SKM-1 treated with dmso at 0.1 percent for 144 hours (cell line): ENCODE measurements at regions not wholly inside any gene's neighbourhood (a gene's known extent, or its start where the extent isn't known, plus 50 kb on each side); places are given as distances from the start of the nearest gene placed in this dataset.
"Not testable (repeated sequence)": the region's sequence is repeated elsewhere in the genome, so short reads cannot be mapped to it uniquely, and the experiment has no call there.

ENCODE experiments used
- DNase-seq: peaks from one replicate; lab custom pipeline; 2025; ENCODE audit not compliant: unreplicated experiment; lab: John Stamatoyannopoulos, UW

- no peak for DNase-seq
Measured at GRCh38 chr13:69109891-69110525, 997.6 kb upstream of the ATXN8OS start.

- no peak for DNase-seq
Measured at GRCh38 chr13:69108486-69108885, 999.1 kb upstream of the ATXN8OS start.

GRCh38 chr13:69107436-69107835 lies 1000.2 kb upstream of the ATXN8OS start:
- DNase-seq = no peak

- DNase-seq = no peak
Measured at GRCh38 chr13:69101841-69102240, 1005.8 kb upstream of the ATXN8OS start.

GRCh38 chr13:69094485-69094884 lies 1013.1 kb upstream of the ATXN8OS start:
- DNase-seq = no peak

- no peak for DNase-seq
Measured at GRCh38 chr13:69092615-69093322, 1014.9 kb upstream of the ATXN8OS start.

- no peak for DNase-seq
Measured at GRCh38 chr13:69077267-69077666, 1030.4 kb upstream of the ATXN8OS start.

GRCh38 chr13:69069554-69070133 lies 1038.0 kb upstream of the ATXN8OS start:
- DNase-seq = no peak

GRCh38 chr13:69050696-69051095 lies 1056.9 kb upstream of the ATXN8OS start:
- DNase-seq = no peak

- no peak for DNase-seq
Measured at GRCh38 chr13:69044629-69045028, 1063.0 kb upstream of the ATXN8OS start.

GRCh38 chr13:69040898-69041297 lies 1066.7 kb upstream of the ATXN8OS start:
- no peak for DNase-seq

GRCh38 chr13:69035771-69036170 lies 1071.9 kb upstream of the ATXN8OS start:
- no peak for DNase-seq

- no peak for DNase-seq
Measured at GRCh38 chr13:69028936-69029335, 1078.7 kb upstream of the ATXN8OS start.

- DNase-seq = no peak
Measured at GRCh38 chr13:69020120-69020519, 1087.5 kb upstream of the ATXN8OS start.

GRCh38 chr13:69018173-69018572 lies 1089.5 kb upstream of the ATXN8OS start:
- DNase-seq = not testable (repeated sequence)

GRCh38 chr13:69010789-69011188 lies 1096.8 kb upstream of the ATXN8OS start:
- no peak for DNase-seq

GRCh38 chr13:69008499-69008898 lies 1099.1 kb upstream of the ATXN8OS start:
- no peak for DNase-seq

- no peak for DNase-seq
Measured at GRCh38 chr13:68998056-68998455, 1109.6 kb upstream of the ATXN8OS start.

GRCh38 chr13:68996668-68997025 lies 1111.0 kb upstream of the ATXN8OS start:
- no peak for DNase-seq

GRCh38 chr13:68995972-68996667 lies 1111.5 kb upstream of the ATXN8OS start:
- no peak for DNase-seq

- no peak for DNase-seq
Measured at GRCh38 chr13:68993154-68993553, 1114.5 kb upstream of the ATXN8OS start.

GRCh38 chr13:68988176-68988575 lies 1119.5 kb upstream of the ATXN8OS start:
- no peak for DNase-seq
